Uterus (tissue), 2 donors: ENCODE measurements at regions not wholly inside any gene's neighbourhood (a gene's known extent, or its start where the extent isn't known, plus 50 kb on each side); places are given as distances from the start of the nearest gene placed in this dataset.

ENCODE experiments used
- CTCF ChIP-seq, 4 experiments: fragments of 200-600 bp in 2 of 4; fragments of 450-650 bp in 2 of 4; sonication (generic) in 2 of 4; IDR thresholded peaks; one replicate each; pipeline ENCODE4 v1.5.1; 2016 to 2019; ENCODE audit warnings: antibody characterized with exemption in 4 of 4, mild to moderate bottlenecking in 2 of 4, moderate library complexity in 1 of 4
- POLR2A ChIP-seq, 2 donors: fragments of 450-650 bp; IDR thresholded peaks; one replicate each; pipeline ENCODE4 v1.6.1; 2016; ENCODE audit warnings: antibody characterized with exemption in 2 of 2, mild to moderate bottlenecking in 1 of 2, moderate library complexity in 1 of 2

GRCh38 chr14:28298156-28298555, 468.4 kb upstream of the FOXG1 start:
- TF ChIP-seq CTCF (IDR thresholded peaks at IDR 0.05): no peak
- no peak for TF ChIP-seq POLR2A (IDR thresholded peaks at IDR 0.05)
